K562 (cell line): ENCODE measurements at regions not wholly inside any gene's neighbourhood (a gene's known extent, or its start where the extent isn't known, plus 50 kb on each side); places are given as distances from the start of the nearest gene placed in this dataset.

Source experiments
- CTCF ChIP-seq, 3 experiments: IDR thresholded peaks in 2 of 3; conservative IDR thresholded peaks in 1 of 3; 2 replicates each; pipeline ENCODE4 v1.5.1; 2011 to 2012; ENCODE audit warnings: low read length in 3 of 3, mild to moderate bottlenecking in 3 of 3, control low read depth in 2 of 3, improper control_type of control experiment in 1 of 3, inconsistent platforms in 1 of 3, low read depth in 1 of 3, mixed read lengths in 1 of 3, moderate library complexity in 1 of 3; ENCODE audit not compliant: insufficient read depth in 2 of 3
- IRF1 ChIP-seq: sonication (generic); formaldehyde crosslinking; IDR thresholded peaks from 2 replicates; pipeline ENCODE4 v1.8.0; 2022; ENCODE audit warnings: missing genetic modification reagents, mild to moderate bottlenecking, borderline replicate concordance
- NBN ChIP-seq: fragments of 450-650 bp; IDR thresholded peaks from 2 replicates; pipeline ENCODE4 v1.6.1; 2016; ENCODE audit warnings: low read depth, mild to moderate bottlenecking
- NFYB ChIP-seq: IDR thresholded peaks from 2 replicates; pipeline ENCODE4 v1.6.1; 2011; ENCODE audit warnings: mild to moderate bottlenecking, moderate library complexity; ENCODE audit not compliant: insufficient read length; ENCODE audit errors: extremely low read depth
- USF2 ChIP-seq: sonication (generic); formaldehyde crosslinking; IDR thresholded peaks from 2 replicates; pipeline ENCODE4 v1.5.0; 2020; ENCODE audit warnings: missing genetic modification reagents

- no peak for TF ChIP-seq NBN
- no peak for TF ChIP-seq IRF1 (CRISPR knock-in tag)
- TF ChIP-seq CTCF (IDR thresholded peaks at IDR 0.05 in 2 of 3, conservative IDR thresholded peaks at IDR 0.05 in 1 of 3; ENCODE audit: insufficient read depth in 2 of 3, low read depth in 1 of 3, low read length in 3 of 3), result no peak
- TF ChIP-seq NFYB, result no peak
- no peak for TF ChIP-seq USF2 (CRISPR knock-in tag)
These were observed 289.5 kb downstream of the DEPDC1B start for GRCh38 chr5:60410427-60410826.
